ENCODE measurements at regions not wholly inside any gene's neighbourhood (a gene's known extent, or its start where the extent isn't known, plus 50 kb on each side); places are given as distances from the start of the nearest gene placed in this dataset.

DNA sequence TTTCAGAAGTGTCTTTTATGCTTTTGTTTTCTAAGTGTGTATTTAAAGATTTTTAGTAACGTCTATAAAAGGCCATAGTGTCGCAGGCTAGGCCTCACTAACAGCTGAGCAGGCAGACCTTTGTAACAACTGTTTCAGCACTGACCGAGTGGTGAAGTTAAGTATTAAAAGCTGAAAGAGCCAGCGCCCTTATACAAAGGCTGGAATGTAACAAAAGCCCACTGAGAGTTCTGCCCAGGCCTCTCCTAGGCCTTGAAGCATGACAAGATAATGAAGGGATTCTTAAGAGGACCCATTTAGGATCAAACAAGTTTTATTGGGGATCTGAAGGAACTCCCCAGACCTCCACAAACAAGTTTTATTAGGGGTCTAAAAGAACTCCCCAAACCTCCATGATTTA lies 722.5 kb upstream of the PRKX start:
- no peak for TF ChIP-seq CTCF (IDR thresholded peaks at IDR 0.05; ENCODE audit: low read depth, low read length, missing input control)
- no peak for TF ChIP-seq RAD21 (IDR thresholded peaks at IDR 0.05)
- TF ChIP-seq MAX (IDR thresholded peaks at IDR 0.05) = no peak
- TF ChIP-seq YY1 (IDR thresholded peaks at IDR 0.05) = no peak
- no peak for TF ChIP-seq JUND (IDR thresholded peaks at IDR 0.05)
- no peak for TF ChIP-seq GABPA (IDR thresholded peaks at IDR 0.05 in 1 of 2, conservative IDR thresholded peaks at IDR 0.05 in 1 of 2)

Data from liver (tissue), 3 donors.